HG02571 (cell line): ENCODE measurements at regions not wholly inside any gene's neighbourhood (a gene's known extent, or its start where the extent isn't known, plus 50 kb on each side); places are given as distances from the start of the nearest gene placed in this dataset.

Source experiments
- ATAC-seq: cut with Tn5 transposase; IDR thresholded peaks from one replicate; pipeline ENCODE4 v1.9.1; 2021; ENCODE audit warnings: mild to moderate bottlenecking, moderate library complexity; ENCODE audit not compliant: unreplicated experiment

GRCh38 chr2:19465978-19466377 is 107.6 kb upstream of the OSR1 start:
- no peak for ATAC-seq

GRCh38 chr2:19462256-19462645 is 103.8 kb upstream of the OSR1 start:
- ATAC-seq: no peak

GRCh38 chr2:19461504-19462255 is 103.3 kb upstream of the OSR1 start:
- no peak for ATAC-seq

DNA sequence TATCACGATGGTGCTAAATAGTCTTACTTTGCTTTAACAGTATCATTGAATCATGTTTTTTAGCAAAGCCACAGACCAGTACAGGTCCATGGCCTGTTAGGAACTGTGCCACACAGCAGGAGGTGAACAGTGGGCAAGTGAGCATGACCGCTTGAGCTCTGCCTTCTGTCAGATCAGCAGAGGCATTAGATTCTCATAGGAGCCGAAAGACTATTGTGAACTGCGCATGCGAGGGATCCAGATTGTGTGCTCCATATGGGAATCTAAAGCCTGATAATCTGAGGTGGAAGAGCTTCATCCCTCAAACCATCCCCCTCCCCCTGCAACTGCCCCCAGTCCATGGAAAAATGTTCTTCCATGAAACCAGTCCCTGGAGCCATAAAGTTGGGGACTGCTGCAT is 102.3 kb upstream of the OSR1 start:
- ATAC-seq: no peak

GRCh38 chr2:19458427-19459003 is 100.1 kb upstream of the OSR1 start:
- no peak for ATAC-seq

- no peak for ATAC-seq
Measured at GRCh38 chr2:19457809-19458208, 99.4 kb upstream of the OSR1 start.

GRCh38 chr2:19456705-19457309 is 98.4 kb upstream of the OSR1 start:
- no peak for ATAC-seq

DNA sequence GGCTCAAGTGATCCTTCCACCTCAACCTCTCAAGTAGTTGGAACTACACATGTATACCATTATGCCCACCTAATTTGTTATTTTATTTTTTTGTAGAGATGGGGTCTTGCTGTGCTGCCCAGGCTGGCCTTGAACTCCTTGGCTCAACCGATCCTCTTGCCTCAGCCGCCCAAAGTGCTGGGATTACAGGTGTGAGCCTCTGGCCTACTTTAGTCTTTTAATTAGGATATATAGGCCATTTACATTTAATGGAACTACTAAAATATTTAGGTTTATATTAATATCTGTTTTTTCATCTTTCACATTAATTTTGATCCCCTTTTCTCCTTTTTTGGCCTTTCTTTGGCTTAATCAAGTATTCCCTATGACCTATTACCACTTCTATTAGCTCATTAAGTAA is 95.7 kb upstream of the OSR1 start:
- ATAC-seq: no peak

GRCh38 chr2:19442731-19443130 is 84.3 kb upstream of the OSR1 start:
- no peak for ATAC-seq

DNA sequence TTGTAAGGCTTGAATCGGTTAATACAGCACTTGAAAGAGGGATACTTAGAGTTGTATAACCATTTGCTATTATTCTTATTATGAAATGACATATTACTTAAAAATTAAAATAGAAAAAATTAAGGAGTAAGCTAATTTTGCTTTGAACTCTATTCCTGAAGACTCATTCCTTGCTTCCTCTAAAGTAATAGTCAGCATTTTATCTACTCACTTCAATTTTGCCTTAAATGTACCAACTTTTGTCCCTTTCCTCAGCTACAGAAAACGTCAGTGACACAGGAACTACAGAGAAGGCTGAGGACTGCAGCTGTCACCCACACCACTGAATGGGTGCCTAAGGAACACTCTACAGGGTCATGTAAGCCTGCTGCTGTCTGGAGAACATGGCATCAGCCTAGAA is 80.7 kb upstream of the OSR1 start:
- ATAC-seq: no peak

GRCh38 chr2:19435815-19436214 is 77.4 kb upstream of the OSR1 start:
- no peak for ATAC-seq

DNA sequence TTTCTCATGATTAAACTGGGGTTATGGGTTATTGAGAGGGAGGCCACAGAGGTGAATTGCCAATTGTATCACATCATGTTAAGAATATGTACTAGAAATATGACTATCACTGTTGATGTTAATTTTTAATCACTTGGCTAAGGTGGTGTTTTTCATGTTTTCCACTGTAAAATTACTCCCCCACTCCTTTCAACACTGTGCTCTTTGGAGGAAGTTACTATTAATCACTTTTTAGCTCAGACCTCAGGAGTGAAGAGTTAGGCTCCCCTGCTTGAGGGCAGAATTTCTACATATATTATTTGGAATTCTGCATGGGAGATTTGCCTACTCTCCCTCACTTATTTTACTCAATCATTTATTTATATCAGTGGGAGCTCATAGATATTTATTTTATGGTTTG is 76.0 kb upstream of the OSR1 start:
- no peak for ATAC-seq

- no peak for ATAC-seq
Measured at GRCh38 chr2:19426941-19427340, 68.5 kb upstream of the OSR1 start.

- no peak for ATAC-seq
Measured at GRCh38 chr2:19426144-19426543, 67.7 kb upstream of the OSR1 start.

DNA sequence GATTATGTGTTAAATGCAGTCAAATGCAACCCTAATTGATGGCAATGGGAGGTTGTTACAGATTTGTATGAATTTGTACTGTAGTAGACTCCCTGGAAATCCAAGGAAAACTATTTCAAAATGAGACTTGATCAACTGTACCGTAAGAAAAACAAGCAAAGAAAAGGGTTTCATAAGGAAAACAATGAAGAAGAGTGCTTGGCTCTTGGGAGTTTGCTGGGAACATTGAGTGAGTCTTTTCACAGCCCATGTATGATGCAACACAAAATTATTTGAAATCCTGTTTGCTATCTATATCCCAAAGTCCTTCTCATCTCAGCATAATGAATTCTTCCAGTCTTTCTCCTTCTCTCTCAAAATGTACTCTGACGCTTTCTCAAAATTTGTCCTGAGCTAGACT is 67.0 kb upstream of the OSR1 start:
- no peak for ATAC-seq

DNA sequence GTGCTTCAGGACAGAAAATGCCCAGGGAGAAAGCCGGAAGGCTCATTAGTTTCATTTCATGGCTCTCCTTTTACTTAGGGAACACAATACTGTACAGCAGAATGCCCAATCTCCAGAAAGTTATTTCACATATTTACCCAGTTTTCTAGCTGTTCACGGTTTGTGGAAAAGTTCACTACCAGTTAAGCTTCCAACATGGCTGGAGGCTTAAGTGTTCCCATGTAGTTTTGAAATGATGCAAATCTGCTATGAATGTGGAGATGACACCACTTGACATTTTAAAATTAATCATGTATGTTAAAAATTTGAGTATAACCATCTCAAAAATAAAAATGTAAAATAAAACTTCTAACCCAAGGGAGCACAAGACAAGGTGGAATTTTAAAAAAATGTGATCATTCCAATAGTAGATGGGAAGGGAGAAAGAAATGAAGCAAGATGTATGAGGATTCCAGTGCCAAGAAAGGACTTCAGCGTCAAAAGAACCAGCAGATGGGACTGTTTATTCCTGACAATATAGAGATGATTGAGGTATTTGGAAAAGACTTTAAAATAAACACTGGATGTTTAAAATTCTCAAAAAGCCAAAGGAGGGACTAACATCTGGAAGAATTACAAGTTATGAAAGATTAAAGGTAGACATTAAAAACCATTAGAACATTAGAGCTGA is 60.9 kb upstream of the OSR1 start:
- ATAC-seq: no peak

- ATAC-seq: no peak
Measured at GRCh38 chr2:19416784-19417684, 58.6 kb upstream of the OSR1 start.

GRCh38 chr2:19416083-19416482 is 57.7 kb upstream of the OSR1 start:
- ATAC-seq: no peak

GRCh38 chr2:19409046-19409445 is 50.6 kb upstream of the OSR1 start:
- ATAC-seq: no peak

DNA sequence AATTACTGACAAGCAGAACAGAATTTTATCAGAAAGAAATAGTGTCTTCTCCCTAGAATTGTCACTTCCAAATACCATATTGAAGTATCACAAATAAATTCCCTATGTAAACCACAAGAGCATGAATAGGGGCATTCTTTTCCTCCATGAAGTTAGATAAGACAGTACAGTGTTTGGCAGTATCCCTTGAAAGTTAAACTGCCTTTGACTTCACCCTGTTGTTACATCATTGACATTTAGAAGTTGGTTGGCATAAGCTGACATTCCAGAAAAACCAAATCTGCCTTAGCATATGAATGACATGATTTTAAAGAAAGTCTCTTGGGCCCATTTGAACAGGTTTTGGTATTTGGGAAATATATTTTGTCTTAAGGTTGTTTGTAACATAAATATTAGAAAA is 50.2 kb upstream of the OSR1 start:
- no peak for ATAC-seq
